ENCODE measurements at regions not wholly inside any gene's neighbourhood (a gene's known extent, or its start where the extent isn't known, plus 50 kb on each side); places are given as distances from the start of the nearest gene placed in this dataset.

GRCh38 chr11:134503100-134503499 lies 91.1 kb upstream of the B3GAT1 start:
- no peak overlapping the region for H3K4me3 ChIP-seq
- peaks cover 0 to 5% (median 2%) of the 10 kb centered on the region in 4 donors for H3K4me1 ChIP-seq
- WGBS, 2 donors, result 67 to 84% methylated on average over 21 of the region's 21 CpGs
- no peak overlapping the region for H3K27ac ChIP-seq
- H3K27me3 ChIP-seq, result peaks cover 0 to 6% (median 0%) of the 10 kb centered on the region in 3 donors
- no peaks in the 10 kb centered on the region for H3K36me3 ChIP-seq
- intact Hi-C loops (cut with DNase I), result no loop called here
- no peak for TF ChIP-seq POLR2AphosphoS5 (IDR thresholded peaks at IDR 0.05)
- no peak for TF ChIP-seq POLR2A (IDR thresholded peaks at IDR 0.05)
- TF ChIP-seq, protein P1, sequence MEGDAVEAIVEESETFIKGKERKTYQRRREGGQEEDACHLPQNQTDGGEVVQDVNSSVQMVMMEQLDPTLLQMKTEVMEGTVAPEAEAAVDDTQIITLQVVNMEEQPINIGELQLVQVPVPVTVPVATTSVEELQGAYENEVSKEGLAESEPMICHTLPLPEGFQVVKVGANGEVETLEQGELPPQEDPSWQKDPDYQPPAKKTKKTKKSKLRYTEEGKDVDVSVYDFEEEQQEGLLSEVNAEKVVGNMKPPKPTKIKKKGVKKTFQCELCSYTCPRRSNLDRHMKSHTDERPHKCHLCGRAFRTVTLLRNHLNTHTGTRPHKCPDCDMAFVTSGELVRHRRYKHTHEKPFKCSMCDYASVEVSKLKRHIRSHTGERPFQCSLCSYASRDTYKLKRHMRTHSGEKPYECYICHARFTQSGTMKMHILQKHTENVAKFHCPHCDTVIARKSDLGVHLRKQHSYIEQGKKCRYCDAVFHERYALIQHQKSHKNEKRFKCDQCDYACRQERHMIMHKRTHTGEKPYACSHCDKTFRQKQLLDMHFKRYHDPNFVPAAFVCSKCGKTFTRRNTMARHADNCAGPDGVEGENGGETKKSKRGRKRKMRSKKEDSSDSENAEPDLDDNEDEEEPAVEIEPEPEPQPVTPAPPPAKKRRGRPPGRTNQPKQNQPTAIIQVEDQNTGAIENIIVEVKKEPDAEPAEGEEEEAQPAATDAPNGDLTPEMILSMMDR (IDR thresholded peaks at IDR 0.05), result no peak
- TF ChIP-seq EP300 (IDR thresholded peaks at IDR 0.05), result no peak
- H3K9me3 ChIP-seq, result no peaks in the 10 kb centered on the region
- DNase-seq, result peak; percentile 50

GRCh38 chr11:134502153-134502550 lies 90.1 kb upstream of the B3GAT1 start:
- intact Hi-C loops (cut with DNase I), result no loop called here
- Histone ChIP-seq H3K9me3 (no peaks in the 10 kb centered on the region), H3K4me3 (no peak overlapping the region), H3K27me3 (peaks cover 0 to 6% (median 0%) of the 10 kb centered on the region in 3 donors), H3K27ac (no peak overlapping the region), H3K4me1 (peaks cover 0 to 5% (median 2%) of the 10 kb centered on the region in 4 donors), H3K36me3 (no peaks in the 10 kb centered on the region)
- DNase-seq, result peak; percentile 27
- no peak for TF ChIP-seq POLR2A (IDR thresholded peaks at IDR 0.05)
- TF ChIP-seq, protein P1 (IDR thresholded peaks at IDR 0.05), result no peak
- no peak for TF ChIP-seq EP300 (IDR thresholded peaks at IDR 0.05)
- TF ChIP-seq POLR2AphosphoS5 (IDR thresholded peaks at IDR 0.05), result no peak
- WGBS, 2 donors, result 90 to 96% methylated on average over 5 of the region's 5 CpGs

DNA sequence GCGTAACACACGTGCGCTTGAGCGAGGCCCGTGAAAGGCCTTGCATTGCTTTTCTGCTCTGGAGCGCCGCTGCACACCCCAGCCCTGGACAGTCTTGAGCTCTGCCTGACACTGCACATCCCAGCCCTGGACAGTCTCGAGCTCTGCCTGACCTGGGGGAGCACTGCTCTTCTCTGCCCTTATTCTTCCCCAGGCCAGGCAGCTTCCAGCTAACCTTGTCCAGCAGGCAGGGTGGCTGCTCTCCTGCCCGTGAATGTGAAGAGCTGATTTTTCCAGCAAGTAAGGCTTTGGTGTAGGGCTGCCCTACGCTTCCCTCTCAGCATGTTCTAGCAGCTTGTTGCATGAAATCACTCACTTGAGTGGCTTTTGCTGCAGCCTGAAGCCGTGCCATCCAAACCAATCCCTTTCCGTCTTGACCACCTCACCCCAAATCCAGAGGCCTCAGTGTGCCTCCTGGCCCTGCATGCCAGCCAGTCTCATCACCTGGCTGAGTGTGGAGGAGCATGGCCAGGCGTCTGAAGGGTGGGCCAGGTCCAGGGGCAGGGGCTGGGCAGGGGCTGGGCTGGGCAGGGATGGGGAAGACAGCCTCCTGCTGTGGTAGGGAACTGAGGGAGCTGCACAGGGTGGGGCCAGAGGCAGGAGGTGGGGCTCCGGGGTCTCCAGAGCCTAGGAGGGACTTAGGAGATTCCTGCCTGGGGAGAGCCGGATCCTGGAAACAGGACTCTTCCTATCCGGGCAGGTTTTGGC lies 89.5 kb upstream of the B3GAT1 start:
- TF ChIP-seq POLR2A (IDR thresholded peaks at IDR 0.05) (no peak), EP300 (IDR thresholded peaks at IDR 0.05) (no peak), POLR2AphosphoS5 (IDR thresholded peaks at IDR 0.05) (no peak)
- TF ChIP-seq, protein P1 (IDR thresholded peaks at IDR 0.05), result no peak
- Histone ChIP-seq H3K9me3 (no peaks in the 10 kb centered on the region), H3K27ac (no peak overlapping the region), H3K4me3 (no peak overlapping the region), H3K36me3 (no peaks in the 10 kb centered on the region), H3K4me1 (peaks cover 0 to 5% (median 2%) of the 10 kb centered on the region in 4 donors), H3K27me3 (peaks cover 0 to 6% (median 0%) of the 10 kb centered on the region in 3 donors)
- WGBS, 2 donors, result 83 to 90% methylated on average over 16 of the region's 16 CpGs
- peak; percentile 43 for DNase-seq
- intact Hi-C loops (cut with DNase I), result no loop called here

DNA sequence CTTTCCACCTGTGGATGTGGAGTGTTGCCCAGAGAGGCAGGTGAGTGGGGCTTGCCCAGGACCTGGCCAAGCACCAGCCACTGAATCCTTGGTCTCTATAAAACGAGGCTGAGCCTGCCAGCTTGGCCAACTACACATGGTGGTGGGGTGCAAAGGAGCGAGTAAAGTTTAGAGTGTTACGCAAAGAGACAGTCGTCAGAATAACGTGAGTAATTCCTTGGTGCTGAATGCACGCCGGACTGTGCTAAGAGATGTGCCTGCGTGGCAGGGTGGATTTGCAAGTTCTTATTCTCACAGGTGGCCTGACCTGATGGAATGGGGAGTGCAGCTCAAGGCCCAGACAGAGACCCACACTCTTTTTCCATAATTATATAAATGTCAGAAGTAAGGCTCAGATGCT lies 88.6 kb upstream of the B3GAT1 start:
- DNase-seq, result no peak

More for the DNA sequence above, 88.6 kb upstream of the B3GAT1 start:
- TF ChIP-seq, protein P1 (IDR thresholded peaks at IDR 0.05), result no peak
- no peak for TF ChIP-seq POLR2A (IDR thresholded peaks at IDR 0.05)
- TF ChIP-seq POLR2AphosphoS5 (IDR thresholded peaks at IDR 0.05), result no peak
- no peak for TF ChIP-seq EP300 (IDR thresholded peaks at IDR 0.05)
- Histone ChIP-seq H3K4me1 (peaks cover 0 to 5% (median 2%) of the 10 kb centered on the region in 4 donors), H3K4me3 (no peak overlapping the region), H3K27me3 (peaks cover 0 to 6% (median 0%) of the 10 kb centered on the region in 3 donors), H3K27ac (no peak overlapping the region), H3K36me3 (no peaks in the 10 kb centered on the region), H3K9me3 (no peaks in the 10 kb centered on the region)
- WGBS, 2 donors, result 84 to 89% methylated on average over 8 of the region's 8 CpGs
- intact Hi-C loops (cut with DNase I), result no loop called here

Measured in sigmoid colon (tissue), 6 donors.